Upper lobe of left lung (tissue), 4 donors: ENCODE measurements at regions not wholly inside any gene's neighbourhood (a gene's known extent, or its start where the extent isn't known, plus 50 kb on each side); places are given as distances from the start of the nearest gene placed in this dataset.

Experiments used
- EP300 ChIP-seq, 4 donors: sonication (generic); formaldehyde crosslinking; IDR thresholded peaks; one replicate each; pipeline ENCODE4 v1.5.1; 2017; ENCODE audit warnings: antibody characterized with exemption in 4 of 4, control low read depth in 2 of 4
- POLR2A ChIP-seq, 4 donors: fragments of 450-650 bp; IDR thresholded peaks; one replicate each; pipeline ENCODE4 v1.5.1; 2016 to 2017; ENCODE audit warnings: antibody characterized with exemption in 4 of 4, mild to moderate bottlenecking in 2 of 4
- POLR2AphosphoS5 ChIP-seq, 2 donors: sonication (generic); formaldehyde crosslinking; IDR thresholded peaks; one replicate each; pipeline ENCODE4 v1.5.1; 2017; ENCODE audit warnings: antibody characterized with exemption in 2 of 2
- TF ChIP-seq, protein P1 (sequence below), 6 experiments: fragments of 450-650 bp in 4 of 6; fragments of 200-600 bp in 2 of 6; sonication (generic) in 2 of 6; IDR thresholded peaks; one replicate each; pipeline ENCODE4 v1.5.1; 2016 to 2019; ENCODE audit warnings: antibody characterized with exemption in 6 of 6

DNA sequence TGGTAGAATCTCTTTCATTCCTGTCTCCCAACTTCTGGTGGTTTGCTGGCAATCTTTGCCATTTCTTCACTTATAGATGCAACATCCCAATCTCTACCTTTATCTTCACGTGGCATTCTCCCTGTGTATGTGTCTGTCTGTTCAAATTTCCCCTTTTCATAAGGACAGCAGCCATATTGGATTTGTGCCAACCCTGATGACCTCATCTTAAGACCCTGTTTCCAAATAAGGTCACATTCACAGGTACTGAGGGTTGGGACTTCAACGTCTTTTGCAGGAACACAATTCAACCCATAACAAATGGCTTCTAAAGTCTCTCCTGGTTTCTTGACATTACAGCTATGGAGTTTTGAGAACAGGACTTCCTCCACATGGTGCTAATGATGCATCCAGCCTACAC, 84.5 kb upstream of the OLIG2 start:
- TF ChIP-seq, protein P1, sequence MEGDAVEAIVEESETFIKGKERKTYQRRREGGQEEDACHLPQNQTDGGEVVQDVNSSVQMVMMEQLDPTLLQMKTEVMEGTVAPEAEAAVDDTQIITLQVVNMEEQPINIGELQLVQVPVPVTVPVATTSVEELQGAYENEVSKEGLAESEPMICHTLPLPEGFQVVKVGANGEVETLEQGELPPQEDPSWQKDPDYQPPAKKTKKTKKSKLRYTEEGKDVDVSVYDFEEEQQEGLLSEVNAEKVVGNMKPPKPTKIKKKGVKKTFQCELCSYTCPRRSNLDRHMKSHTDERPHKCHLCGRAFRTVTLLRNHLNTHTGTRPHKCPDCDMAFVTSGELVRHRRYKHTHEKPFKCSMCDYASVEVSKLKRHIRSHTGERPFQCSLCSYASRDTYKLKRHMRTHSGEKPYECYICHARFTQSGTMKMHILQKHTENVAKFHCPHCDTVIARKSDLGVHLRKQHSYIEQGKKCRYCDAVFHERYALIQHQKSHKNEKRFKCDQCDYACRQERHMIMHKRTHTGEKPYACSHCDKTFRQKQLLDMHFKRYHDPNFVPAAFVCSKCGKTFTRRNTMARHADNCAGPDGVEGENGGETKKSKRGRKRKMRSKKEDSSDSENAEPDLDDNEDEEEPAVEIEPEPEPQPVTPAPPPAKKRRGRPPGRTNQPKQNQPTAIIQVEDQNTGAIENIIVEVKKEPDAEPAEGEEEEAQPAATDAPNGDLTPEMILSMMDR (IDR thresholded peaks at IDR 0.05): no peak
- TF ChIP-seq POLR2AphosphoS5 (IDR thresholded peaks at IDR 0.05): no peak
- TF ChIP-seq POLR2A (IDR thresholded peaks at IDR 0.05): no peak
- no peak for TF ChIP-seq EP300 (IDR thresholded peaks at IDR 0.05)
